GM19397 (cell line): ENCODE measurements at regions not wholly inside any gene's neighbourhood (a gene's known extent, or its start where the extent isn't known, plus 50 kb on each side); places are given as distances from the start of the nearest gene placed in this dataset.
"Not testable (repeated sequence)": the region's sequence is repeated elsewhere in the genome, so short reads cannot be mapped to it uniquely, and the experiment has no call there.

Experiments used
- ATAC-seq: cut with Tn5 transposase; IDR thresholded peaks from one replicate; pipeline ENCODE4 v1.9.1; 2021; ENCODE audit warnings: mild to moderate bottlenecking, moderate library complexity; ENCODE audit not compliant: unreplicated experiment

GRCh38 chr2:180559038-180559437 lies 421.4 kb upstream of the UBE2E3 start:
- no peak for ATAC-seq

- no peak for ATAC-seq
Observed at GRCh38 chr2:180555391-180555965, 424.9 kb upstream of the UBE2E3 start.

GRCh38 chr2:180554330-180554729 lies 426.1 kb upstream of the UBE2E3 start:
- ATAC-seq = no peak

GRCh38 chr2:180553094-180553715 lies 427.2 kb upstream of the UBE2E3 start:
- ATAC-seq = no peak

DNA sequence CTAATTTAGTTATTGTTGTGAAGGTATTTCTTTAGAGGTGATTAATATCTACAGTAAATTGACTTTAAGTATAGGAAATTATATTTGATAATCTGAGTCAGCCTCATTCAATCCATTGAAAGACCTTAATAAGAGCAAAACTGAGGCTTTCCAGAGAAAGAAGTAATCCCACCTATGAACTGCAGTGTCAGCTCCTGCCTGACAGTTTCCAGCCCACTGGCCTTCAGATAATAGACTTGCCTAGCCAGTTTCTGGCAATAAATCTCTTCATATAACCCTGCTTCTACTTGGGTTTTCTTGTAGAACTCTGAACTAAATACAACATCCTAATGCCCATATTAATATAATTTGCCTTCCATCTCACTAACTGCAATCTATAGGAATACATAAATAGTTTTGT lies 437.9 kb upstream of the UBE2E3 start:
- ATAC-seq = no peak

- ATAC-seq = no peak
Observed at GRCh38 chr2:180540761-180541160, 439.6 kb upstream of the UBE2E3 start.

- no peak for ATAC-seq
Observed at GRCh38 chr2:180539541-180539940, 440.9 kb upstream of the UBE2E3 start.

DNA sequence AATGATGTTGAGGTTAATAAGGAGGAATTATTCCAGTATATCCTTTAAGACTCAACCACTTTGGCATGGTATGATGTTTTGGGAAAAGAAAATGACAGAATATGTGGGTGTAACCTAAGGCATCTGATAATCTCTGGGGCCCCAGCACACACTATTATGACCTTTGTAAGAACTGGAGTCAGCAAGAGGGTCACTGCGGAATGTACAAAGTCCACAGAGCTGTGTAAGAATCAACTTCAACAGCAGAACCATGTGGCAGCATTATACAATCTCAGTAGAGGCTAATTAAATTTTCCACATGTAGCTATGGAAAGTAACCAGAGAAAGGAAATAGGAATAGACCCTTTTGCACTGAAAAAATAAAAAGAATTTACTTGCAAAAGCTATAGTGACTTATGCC lies 445.1 kb upstream of the UBE2E3 start:
- no peak for ATAC-seq

- ATAC-seq = not testable (repeated sequence)
Observed at GRCh38 chr2:180531787-180532186, 448.6 kb upstream of the UBE2E3 start.

- no peak for ATAC-seq
Observed at GRCh38 chr2:180524499-180524898, 455.9 kb upstream of the UBE2E3 start.

- no peak for ATAC-seq
Observed at GRCh38 chr2:180523621-180524340, 456.6 kb upstream of the UBE2E3 start.

GRCh38 chr2:180520921-180521581 lies 459.4 kb upstream of the UBE2E3 start:
- no peak for ATAC-seq

- ATAC-seq = no peak
Observed at GRCh38 chr2:180520206-180520605, 460.2 kb upstream of the UBE2E3 start.

DNA sequence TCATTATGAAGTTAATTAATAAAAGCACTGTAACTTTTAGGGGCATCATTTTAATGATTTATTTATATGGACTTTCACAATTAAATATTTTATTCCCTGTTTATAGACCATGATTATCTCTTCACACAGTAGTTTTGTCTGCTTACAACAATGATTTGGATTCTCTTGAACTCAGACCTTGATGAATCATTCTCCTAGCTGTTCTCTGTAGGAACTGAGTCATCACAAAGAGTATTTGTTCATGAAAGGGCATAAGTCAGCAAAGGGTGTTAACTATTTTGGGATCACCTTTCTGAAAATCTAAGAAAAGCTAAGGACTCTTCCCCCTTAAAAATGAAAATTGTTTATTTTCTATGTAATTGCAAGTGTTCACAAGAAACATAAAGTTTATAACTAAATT lies 461.1 kb upstream of the UBE2E3 start:
- no peak for ATAC-seq

GRCh38 chr2:180516232-180516631 lies 464.2 kb upstream of the UBE2E3 start:
- no peak for ATAC-seq

GRCh38 chr2:180513389-180513788 lies 467.0 kb upstream of the UBE2E3 start:
- ATAC-seq = no peak

DNA sequence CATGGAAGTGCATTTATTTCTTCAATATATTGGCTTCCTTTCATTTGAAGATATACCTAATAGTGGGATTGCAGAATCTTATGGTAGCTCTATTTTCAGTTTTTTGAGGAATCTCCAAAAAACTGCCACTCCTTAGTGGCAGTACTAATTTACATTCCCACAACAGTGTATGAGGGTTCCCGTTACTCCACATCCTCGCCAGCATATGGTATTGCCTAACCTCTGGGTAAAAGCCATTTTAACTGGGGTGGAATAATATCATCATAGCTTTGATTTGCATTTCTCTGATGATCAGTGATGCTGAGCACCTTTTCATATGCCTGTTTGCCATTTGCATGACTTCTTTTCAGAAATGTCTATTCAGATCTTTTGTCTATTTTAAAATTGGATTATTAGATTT lies 471.9 kb upstream of the UBE2E3 start:
- no peak for ATAC-seq

DNA sequence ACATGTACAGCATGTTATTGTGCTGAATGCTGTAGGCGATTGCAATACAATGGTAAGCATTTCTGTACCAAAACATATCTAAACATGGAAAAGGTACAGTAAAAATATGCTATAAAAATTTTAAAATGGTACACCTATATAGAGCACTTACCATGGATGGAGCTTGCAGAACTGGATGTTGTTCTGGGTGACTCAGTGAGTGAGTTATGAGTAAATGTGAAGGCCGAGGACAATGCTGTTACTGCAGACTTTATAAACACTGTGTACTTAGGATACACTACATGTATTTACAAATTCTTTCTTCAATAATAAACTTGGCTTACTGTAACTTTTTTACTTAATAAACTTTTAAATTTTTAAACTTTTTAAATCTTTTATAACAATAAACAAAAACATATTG lies 473.4 kb upstream of the UBE2E3 start:
- ATAC-seq = no peak

- no peak for ATAC-seq
Observed at GRCh38 chr2:180505203-180505602, 475.2 kb upstream of the UBE2E3 start.

GRCh38 chr2:180497621-180498152 lies 482.7 kb upstream of the UBE2E3 start:
- no peak for ATAC-seq

DNA sequence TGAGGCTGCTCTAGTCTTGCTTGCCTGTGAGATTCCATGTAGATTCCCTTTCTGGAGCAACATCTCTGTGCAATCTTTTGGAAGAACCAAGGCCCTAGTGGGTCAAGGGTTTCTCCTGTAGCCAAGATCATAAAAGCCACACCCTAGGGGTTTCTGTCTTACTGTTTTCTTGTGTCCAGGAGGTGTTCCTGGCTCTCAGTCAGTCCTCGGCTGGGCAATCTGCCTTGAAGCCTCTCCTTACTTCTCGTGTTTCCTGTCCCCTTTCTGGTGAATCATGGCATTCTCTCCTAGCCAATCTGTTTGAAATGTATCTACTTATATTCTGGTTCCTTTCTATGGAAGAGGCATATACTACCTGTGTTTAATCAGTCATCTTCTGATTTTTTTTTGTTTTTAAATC lies 484.8 kb upstream of the UBE2E3 start:
- ATAC-seq = no peak

- ATAC-seq = no peak
Observed at GRCh38 chr2:180494286-180494685, 486.1 kb upstream of the UBE2E3 start.
